ENCODE measurements at regions not wholly inside any gene's neighbourhood (a gene's known extent, or its start where the extent isn't known, plus 50 kb on each side); places are given as distances from the start of the nearest gene placed in this dataset.
"Not testable (repeated sequence)": the region's sequence is repeated elsewhere in the genome, so short reads cannot be mapped to it uniquely, and the experiment has no call there.

DNA sequence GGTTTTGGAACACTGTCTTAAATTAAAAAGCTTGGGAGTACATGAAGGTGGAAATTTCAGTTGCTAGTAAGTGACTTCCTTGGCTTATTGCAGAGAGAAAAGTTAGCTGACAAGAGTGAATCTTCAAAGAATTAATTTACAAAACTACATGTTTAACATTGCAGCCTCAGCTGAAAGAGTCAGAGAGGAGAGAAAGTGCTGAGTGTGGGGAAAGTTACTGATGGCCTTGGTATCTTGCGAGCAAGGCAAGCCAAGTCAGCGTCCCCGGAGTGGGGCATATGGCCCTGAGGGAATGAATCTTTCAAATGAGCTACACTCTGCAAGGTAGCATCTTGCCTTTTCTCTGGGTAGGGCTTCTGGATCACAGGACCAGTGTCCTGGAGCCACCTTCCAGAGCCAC is 131.3 kb downstream of the LPIN1 start:
- no peak for DNase-seq

DNA sequence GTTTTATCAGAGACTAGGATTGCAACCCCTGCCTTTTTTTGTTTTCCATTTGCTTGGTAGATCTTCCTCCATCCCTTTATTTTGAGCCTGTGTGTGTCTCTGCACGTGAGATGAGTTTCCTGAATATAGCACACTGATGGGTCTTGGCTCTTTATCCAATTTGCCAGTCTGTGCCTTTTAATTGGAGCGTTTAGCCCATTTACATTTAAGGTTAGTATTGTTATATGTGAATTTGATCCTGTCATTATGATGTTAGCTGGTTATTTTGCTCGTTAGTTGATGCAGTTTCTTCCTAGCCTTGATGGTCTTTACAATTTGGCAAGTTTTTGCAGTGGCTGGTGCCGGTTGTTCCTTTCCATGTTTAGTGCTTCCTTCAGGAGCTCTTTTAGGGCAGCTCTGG is 138.8 kb downstream of the LPIN1 start:
- not testable (repeated sequence) for DNase-seq

DNA sequence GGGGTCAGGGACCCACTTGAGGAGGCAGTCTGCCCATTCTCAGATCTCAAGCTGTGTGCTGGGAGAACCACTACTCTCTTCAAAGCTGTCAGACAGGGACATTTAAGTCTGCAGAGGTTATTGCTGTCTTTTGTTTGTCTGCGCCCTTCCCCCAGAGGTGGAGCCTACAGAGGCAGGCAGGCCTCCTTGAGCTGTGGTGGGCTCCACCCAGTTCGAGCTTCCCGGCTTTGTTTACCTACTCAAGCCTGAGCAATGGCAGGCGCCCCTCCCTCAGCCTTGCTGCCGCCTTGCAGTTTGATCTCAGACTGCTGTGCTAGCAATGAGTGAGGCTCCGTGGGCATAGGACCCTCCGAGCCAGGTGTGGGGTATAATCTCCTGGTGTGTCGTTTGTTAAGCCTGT is 140.5 kb downstream of the LPIN1 start:
- DNase-seq = not testable (repeated sequence)

GRCh38 chr2:11889101-11889850 is 142.8 kb downstream of the LPIN1 start:
- no peak for DNase-seq

DNA sequence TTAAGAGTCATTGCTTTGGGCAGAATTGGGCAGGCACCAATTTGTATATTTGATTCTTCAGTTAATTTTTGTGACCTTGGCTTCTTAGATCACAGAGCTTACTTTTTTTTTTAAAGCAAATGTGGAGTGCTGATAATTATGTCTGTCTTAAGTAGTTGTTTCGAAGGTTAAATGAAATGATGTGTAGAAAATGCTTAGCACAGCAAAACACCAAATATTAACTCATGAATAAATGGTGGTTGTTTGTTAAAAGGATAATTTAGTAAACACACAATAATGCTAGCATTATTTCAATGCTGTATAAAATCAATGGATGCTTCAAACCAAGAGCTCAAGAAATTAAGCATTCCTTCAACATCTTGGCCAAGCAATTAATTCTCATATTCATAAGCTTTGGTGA is 143.4 kb downstream of the LPIN1 start:
- DNase-seq = no peak

DNA sequence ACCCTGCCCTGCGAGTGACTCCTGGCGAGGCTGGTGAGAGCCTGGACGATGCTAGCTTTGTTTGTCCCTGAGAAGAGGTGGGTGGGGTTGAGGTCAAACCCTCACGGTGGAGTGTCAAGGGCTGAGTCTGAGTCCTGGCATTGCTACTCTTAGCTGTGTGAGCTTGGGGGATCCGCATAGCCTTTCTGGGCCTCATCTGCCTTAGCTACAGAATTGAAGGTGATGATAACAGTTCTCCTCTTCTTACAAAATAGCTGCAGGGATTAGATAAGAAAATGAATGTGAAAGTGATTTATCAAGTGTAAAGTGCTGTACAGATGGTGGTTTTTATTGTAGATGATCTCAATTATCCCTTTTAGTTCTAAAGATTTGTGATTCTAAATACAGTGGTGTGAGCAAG is 144.6 kb downstream of the LPIN1 start:
- no peak for DNase-seq

GRCh38 chr2:11891671-11892440 is 145.4 kb downstream of the LPIN1 start:
- DNase-seq = no peak

- peak; percentile 12 for DNase-seq
Observed at GRCh38 chr2:11896386-11896785, 150.0 kb downstream of the LPIN1 start.

DNA sequence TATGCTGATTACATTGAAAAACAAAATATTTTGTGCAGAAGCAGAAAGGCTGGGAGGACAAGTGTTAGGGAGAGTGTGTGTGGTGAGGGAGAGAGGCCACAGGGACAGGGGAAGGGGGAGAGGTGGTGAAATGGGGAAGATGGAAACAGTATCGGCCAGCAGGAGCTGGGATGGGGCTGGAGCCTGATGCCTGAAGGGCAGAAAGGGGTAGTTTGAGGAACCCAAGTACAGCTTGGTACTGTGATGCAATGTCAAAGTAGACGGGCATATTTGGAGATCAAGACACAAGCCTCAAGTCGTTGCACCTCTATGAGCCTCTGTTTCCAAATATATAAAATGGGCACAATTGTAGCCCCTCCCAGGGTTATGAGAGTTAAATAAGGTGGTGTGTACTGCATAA is 152.1 kb downstream of the LPIN1 start:
- DNase-seq = no peak

DNA sequence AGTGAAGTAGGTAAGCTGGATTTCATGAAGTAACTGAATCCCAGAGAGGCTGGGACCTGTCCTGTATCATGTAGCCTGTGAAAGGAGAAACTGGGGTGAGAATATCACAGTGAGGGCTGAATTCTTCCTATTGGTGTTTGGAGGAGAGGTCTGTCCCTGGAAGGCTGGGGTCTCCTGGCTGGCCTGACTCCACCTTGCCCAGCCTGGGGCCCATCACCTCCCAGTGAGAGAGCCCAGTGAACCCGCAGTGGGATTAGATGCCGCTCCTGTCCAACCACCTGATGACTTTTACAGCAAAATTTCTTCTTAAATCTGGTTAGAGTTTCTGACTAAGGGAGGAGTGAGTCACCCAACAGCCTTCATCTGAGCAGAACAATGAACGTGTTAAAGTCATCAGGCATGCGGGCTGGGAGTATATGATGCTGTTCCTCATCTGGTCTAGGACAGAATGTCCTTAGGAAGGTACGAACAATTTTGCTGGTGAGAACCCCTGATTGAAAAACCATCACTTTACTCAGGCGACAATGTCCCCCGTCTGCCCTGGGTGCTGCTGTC is 152.9 kb downstream of the LPIN1 start:
- DNase-seq = peak; percentile 61

GRCh38 chr2:11900891-11901290 is 154.5 kb downstream of the LPIN1 start:
- not testable (repeated sequence) for DNase-seq

GRCh38 chr2:11901351-11902069 is 155.1 kb downstream of the LPIN1 start:
- DNase-seq = no peak

GRCh38 chr2:11903085-11903606 is 156.7 kb downstream of the LPIN1 start:
- no peak for DNase-seq

DNA sequence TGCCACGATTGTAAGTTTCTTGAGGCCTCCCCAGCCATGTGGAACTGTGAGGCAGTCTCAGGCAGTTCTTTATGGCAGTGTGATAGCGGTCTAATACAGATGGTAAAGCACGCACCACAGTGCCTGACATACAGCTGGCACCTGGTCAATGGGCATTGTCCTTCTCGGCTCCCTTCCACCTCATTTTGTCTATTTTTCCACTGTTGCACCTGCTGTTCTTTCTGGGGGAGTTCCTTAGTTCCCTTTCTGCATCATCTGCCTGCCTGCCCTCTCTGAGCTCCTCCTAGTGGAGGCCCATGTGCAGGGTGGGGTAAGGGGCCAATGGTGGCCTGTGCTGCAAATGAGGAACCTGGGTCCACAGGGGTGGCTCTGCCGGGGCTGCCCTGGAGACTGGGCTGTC is 157.6 kb downstream of the LPIN1 start:
- no peak for DNase-seq

- no peak for DNase-seq
Observed at GRCh38 chr2:11904941-11905340, 158.5 kb downstream of the LPIN1 start.

DNA sequence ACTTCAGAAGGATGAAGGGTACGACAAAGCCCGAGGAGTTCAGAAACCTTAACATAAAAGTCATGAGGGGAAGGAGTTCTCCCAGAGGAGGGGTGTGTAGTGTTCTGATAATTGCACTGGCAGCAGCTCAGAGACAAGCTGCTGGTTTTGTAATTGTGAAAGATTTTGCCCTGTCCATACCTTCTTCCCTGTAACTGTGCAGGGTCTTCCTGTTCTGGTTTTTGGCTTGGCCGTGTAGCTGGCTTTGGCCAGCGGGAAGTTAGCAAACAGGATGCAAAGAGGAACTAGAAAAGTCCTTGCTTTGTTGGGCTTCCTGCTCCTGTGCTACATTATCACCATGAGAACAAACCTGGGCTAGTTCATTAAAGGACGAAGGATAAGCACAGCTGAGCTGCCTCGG is 160.8 kb downstream of the LPIN1 start:
- DNase-seq = no peak

- DNase-seq = no peak
Observed at GRCh38 chr2:11910971-11911370, 164.5 kb downstream of the LPIN1 start.

- no peak for DNase-seq
Observed at GRCh38 chr2:11912980-11913379, 166.5 kb downstream of the LPIN1 start.

- no peak for DNase-seq
Observed at GRCh38 chr2:11914455-11914854, 168.0 kb downstream of the LPIN1 start.

- no peak for DNase-seq
Observed at GRCh38 chr2:11915650-11916049, 169.2 kb downstream of the LPIN1 start.

DNA sequence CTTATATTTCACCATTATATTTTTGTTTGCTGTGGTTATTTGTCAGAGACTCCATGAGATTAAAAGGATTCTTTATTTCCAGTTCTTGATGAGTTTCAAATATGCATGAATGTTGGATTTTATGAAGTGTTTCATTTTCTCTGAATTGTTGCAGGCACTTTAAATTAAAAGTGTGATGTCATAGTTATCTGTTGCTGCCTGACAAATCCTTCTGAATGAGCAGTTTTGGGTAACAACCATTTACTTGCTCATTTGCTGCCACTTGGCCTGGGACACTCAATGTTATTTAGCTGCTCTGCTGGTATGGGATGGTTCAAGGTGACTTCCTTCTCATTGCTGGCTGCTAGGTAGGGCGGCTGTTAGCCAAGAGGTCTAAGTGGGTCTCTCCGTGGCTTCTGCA is 173.5 kb downstream of the LPIN1 start:
- no peak for DNase-seq

DNA sequence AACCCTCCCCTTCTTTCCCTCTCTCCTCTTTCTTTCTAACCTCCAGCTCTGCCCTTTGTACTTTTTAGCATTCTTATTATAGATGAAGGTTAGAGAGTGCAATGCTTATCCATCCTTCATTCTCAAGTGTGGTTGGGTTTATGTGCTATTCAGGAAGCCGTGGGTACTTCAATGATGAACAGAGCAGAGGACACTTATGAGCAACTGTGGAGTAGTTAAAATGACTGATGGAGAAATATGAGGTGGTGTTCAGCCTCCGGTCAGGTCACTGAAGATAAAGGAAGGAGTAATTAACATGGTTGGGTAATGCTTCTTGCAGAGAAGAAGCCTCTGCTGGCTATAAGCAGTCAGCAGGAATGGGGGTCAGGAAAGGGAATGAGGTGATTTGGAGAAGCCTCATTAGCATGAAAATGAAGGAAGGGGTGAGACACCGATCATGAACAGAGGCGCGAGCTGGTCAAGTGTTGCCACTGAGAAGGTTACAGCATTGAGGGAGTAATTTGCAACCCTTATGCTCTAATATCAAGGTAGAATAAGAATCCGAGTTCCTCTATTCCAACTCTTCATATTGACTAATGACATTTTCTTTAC is 174.7 kb downstream of the LPIN1 start:
- DNase-seq = no peak

- DNase-seq = no peak
Observed at GRCh38 chr2:11922294-11922693, 175.9 kb downstream of the LPIN1 start.
